IMR-90 (cell line): ENCODE measurements at regions not wholly inside any gene's neighbourhood (a gene's known extent, or its start where the extent isn't known, plus 50 kb on each side); places are given as distances from the start of the nearest gene placed in this dataset.

ENCODE experiments used
- ATAC-seq: fragments of 200-7000 bp; cut with Tn5 transposase; 2 replicates; pipeline ENCODE4 v1.9.1; 2020; ENCODE audit warnings: low read depth, mild to moderate bottlenecking, moderate library complexity
- BruUV-seq: library from RNA; stranded (reverse); fragments of 400-500 nt; replicated peaks from 2 replicates; lab custom pipeline; 2021; lab: Mats Ljungman, UMichigan
- CTCF ChIA-PET: fragments of 300-600 bp; formaldehyde crosslinking; extraction: SDS; loops from one replicate; lab custom pipeline; 2021; ENCODE audit warnings: antibody characterized with exemption; lab: Yijun Ruan, JAX
- POLR2A ChIA-PET: fragments of 300-600 bp; sonication (Branson Sonifier 250); formaldehyde crosslinking; loops from one replicate; lab custom pipeline; 2022; ENCODE audit warnings: antibody characterized with exemption; ENCODE audit not compliant: unreplicated experiment; lab: Charles Lee
- DNase-seq: peaks from one replicate; pipeline ENCODE4 v3.0.0; 2013
- H2AFZ ChIP-seq: replicated peaks from 2 replicates; pipeline ENCODE3; 2013; ENCODE audit warnings: low read length, mild to moderate bottlenecking; ENCODE audit not compliant: poor library complexity
- H2AK5ac ChIP-seq: 2 replicates; pipeline ENCODE4 v1.6.1; 2013; ENCODE audit warnings: low read depth, low read length, inconsistent platforms
- H2AK9ac ChIP-seq: replicated peaks from 2 replicates; pipeline ENCODE3; 2013; ENCODE audit warnings: mild to moderate bottlenecking, low read depth, low read length, moderate library complexity; ENCODE audit not compliant: poor library complexity
- H2BK120ac ChIP-seq: 2 replicates; pipeline ENCODE4 v1.6.1; 2013; ENCODE audit warnings: low read depth, low read length, inconsistent platforms
- H2BK15ac ChIP-seq: 3 replicates; pipeline ENCODE4 v1.6.1; 2013; ENCODE audit warnings: low read depth, low read length, inconsistent platforms
- H2BK20ac ChIP-seq: 2 replicates; pipeline ENCODE4 v1.6.1; 2013; ENCODE audit warnings: low read depth, mild to moderate bottlenecking, inconsistent platforms, low read length, moderate library complexity
- H2BK5ac ChIP-seq: 2 replicates; pipeline ENCODE4 v1.6.1; 2013; ENCODE audit warnings: mild to moderate bottlenecking, low read depth, low read length, inconsistent platforms; ENCODE audit not compliant: poor library complexity, severe bottlenecking
- H3K14ac ChIP-seq: replicated peaks from 2 replicates; pipeline ENCODE4 v1.6.1; 2013; ENCODE audit warnings: low read depth, low read length, inconsistent platforms
- H3K18ac ChIP-seq: 2 replicates; pipeline ENCODE4 v1.6.1; 2013; ENCODE audit warnings: low read depth, low read length, control low read depth
- H3K23ac ChIP-seq: 2 replicates; pipeline ENCODE4 v1.6.1; 2013; ENCODE audit warnings: low read depth, low read length, inconsistent platforms
- H3K27ac ChIP-seq: 2 replicates; pipeline ENCODE4 v1.5.1; 2013; ENCODE audit warnings: mild to moderate bottlenecking, control low read depth, low read length; ENCODE audit not compliant: insufficient read depth
- H3K27me3 ChIP-seq: 2 replicates; pipeline ENCODE4 v1.6.1; 2013; ENCODE audit warnings: low read length; ENCODE audit not compliant: control insufficient read depth, insufficient read depth
- H3K36me3 ChIP-seq: 2 replicates; pipeline ENCODE4 v1.6.1; 2013; ENCODE audit warnings: low read length, mixed read lengths; ENCODE audit not compliant: control insufficient read depth, insufficient read depth
- H3K4ac ChIP-seq: 2 replicates; pipeline ENCODE4 v1.6.1; 2013; ENCODE audit warnings: low read depth, low read length, inconsistent platforms
- H3K4me1 ChIP-seq: 2 replicates; pipeline ENCODE4 v1.6.1; 2013; ENCODE audit warnings: low read length, mixed read lengths; ENCODE audit not compliant: control insufficient read depth, insufficient read depth
- H3K4me2 ChIP-seq: 2 replicates; pipeline ENCODE4 v1.6.1; 2013; ENCODE audit warnings: low read depth, mild to moderate bottlenecking, control low read depth, low read length, moderate library complexity
- H3K4me3 ChIP-seq: 2 replicates; pipeline ENCODE4 v1.5.1; 2013; ENCODE audit warnings: low read depth, mild to moderate bottlenecking, control low read depth, low read length, moderate library complexity; ENCODE audit not compliant: insufficient read depth
- H3K56ac ChIP-seq: 2 replicates; pipeline ENCODE4 v1.6.1; 2013; ENCODE audit warnings: low read length, inconsistent platforms; ENCODE audit not compliant: insufficient read depth; ENCODE audit errors: extremely low read depth
- H3K79me1 ChIP-seq, 2 experiments: 2 replicates each; pipeline ENCODE4 v1.6.1; 2013; ENCODE audit warnings: low read length in 2 of 2, inconsistent platforms in 1 of 2, low read depth in 1 of 2
- H3K9ac ChIP-seq: 2 replicates; pipeline ENCODE4 v1.6.1; 2013; ENCODE audit warnings: low read depth, low read length, control low read depth
- H3K9me1 ChIP-seq: 2 replicates; pipeline ENCODE4 v1.6.1; 2013; ENCODE audit warnings: low read length, inconsistent platforms; ENCODE audit not compliant: insufficient read depth
- H3K9me3 ChIP-seq: 2 replicates; pipeline ENCODE4 v1.6.1; 2013; ENCODE audit warnings: low read length; ENCODE audit not compliant: control insufficient read depth, insufficient read depth
- H4K20me1 ChIP-seq: 2 replicates; pipeline ENCODE4 v1.6.1; 2013; ENCODE audit warnings: low read length, inconsistent platforms; ENCODE audit not compliant: insufficient read depth
- H4K5ac ChIP-seq: 2 replicates; pipeline ENCODE4 v1.6.1; 2013; ENCODE audit warnings: mild to moderate bottlenecking, low read depth, low read length, control low read depth
- H4K8ac ChIP-seq, 2 experiments: 2 replicates each; pipeline ENCODE4 v1.6.1; 2013; ENCODE audit warnings: low read depth in 2 of 2, low read length in 2 of 2, control low read depth in 1 of 2, inconsistent platforms in 1 of 2
- H4K91ac ChIP-seq: 2 replicates; pipeline ENCODE4 v1.6.1; 2013; ENCODE audit warnings: low read depth, low read length, inconsistent platforms; ENCODE audit not compliant: insufficient read depth
- BHLHE40 ChIP-seq: fragments of 150-350 bp; IDR thresholded peaks from 2 replicates; pipeline ENCODE4 v1.6.1; 2016; ENCODE audit warnings: mild to moderate bottlenecking, low read depth, low read length
- CEBPB ChIP-seq: IDR thresholded peaks from 2 replicates; pipeline ENCODE4 v1.6.1; 2012; ENCODE audit warnings: low read depth, low read length, improper control_type of control experiment
- CHD1 ChIP-seq: IDR thresholded peaks from 2 replicates; pipeline ENCODE4 v1.6.1; 2012; ENCODE audit warnings: low read depth, low read length, improper control_type of control experiment
- CTCF ChIP-seq: conservative IDR thresholded peaks from 2 replicates; pipeline ENCODE4 v1.5.1; 2012; ENCODE audit warnings: mild to moderate bottlenecking, low read depth, low read length, improper control_type of control experiment
- FOS ChIP-seq: fragments of 150-350 bp; IDR thresholded peaks from 2 replicates; pipeline ENCODE4 v1.6.1; 2016; ENCODE audit warnings: low read depth, low read length
- MAFK ChIP-seq: IDR thresholded peaks from 2 replicates; pipeline ENCODE4 v1.6.1; 2012; ENCODE audit warnings: low read depth, low read length, improper control_type of control experiment
- MAZ ChIP-seq: IDR thresholded peaks from 2 replicates; pipeline ENCODE4 v1.6.1; 2012; ENCODE audit warnings: low read depth, mild to moderate bottlenecking, low read length, improper control_type of control experiment, moderate library complexity, borderline replicate concordance
- MXI1 ChIP-seq: IDR thresholded peaks from 2 replicates; pipeline ENCODE4 v1.6.1; 2012; ENCODE audit warnings: low read depth, mild to moderate bottlenecking, low read length, moderate library complexity, borderline replicate concordance
- NFE2L2 ChIP-seq: fragments of 150-350 bp; IDR thresholded peaks from 2 replicates; pipeline ENCODE4 v1.6.1; 2016; ENCODE audit warnings: low read depth, mild to moderate bottlenecking, low read length
- POLR2A ChIP-seq: IDR thresholded peaks from 2 replicates; pipeline ENCODE4 v1.6.1; 2012; ENCODE audit warnings: mild to moderate bottlenecking, low read depth, low read length
- RAD21 ChIP-seq: IDR thresholded peaks from 2 replicates; pipeline ENCODE4 v1.6.1; 2012; ENCODE audit warnings: low read length, improper control_type of control experiment
- RCOR1 ChIP-seq: IDR thresholded peaks from 2 replicates; pipeline ENCODE4 v1.6.1; 2012; ENCODE audit warnings: mild to moderate bottlenecking, low read length, improper control_type of control experiment; ENCODE audit not compliant: insufficient replicate concordance
- RFX5 ChIP-seq: IDR thresholded peaks from 2 replicates; pipeline ENCODE4 v1.8.0; 2012; ENCODE audit warnings: low read depth, mild to moderate bottlenecking, low read length, moderate library complexity
- SMC3 ChIP-seq: fragments of 150-350 bp; IDR thresholded peaks from 2 replicates; pipeline ENCODE4 v1.6.1; 2016; ENCODE audit warnings: low read depth, mild to moderate bottlenecking, antibody characterized with exemption, low read length, moderate library complexity
- USF2 ChIP-seq: fragments of 150-350 bp; IDR thresholded peaks from 2 replicates; pipeline ENCODE4 v1.6.1; 2017; ENCODE audit warnings: mild to moderate bottlenecking, antibody characterized with exemption, low read length, low read depth
- WGBS, 2 experiments: methylation state at CpG; one replicate each; pipeline versions ENCODE4 v1.1.5 to v1.1.7; 2013; ENCODE audit warnings: missing lambda C conversion rate in 2 of 2; ENCODE audit not compliant: insufficient read length in 1 of 2; ENCODE audit errors: extremely low coverage in 2 of 2; 5-methylcytosine and 5-hydroxymethylcytosine counted together
- dilution Hi-C: fragments of 300-500 bp; cut with HindIII; formaldehyde crosslinking; loops from one replicate; pipeline ENCODE4 v1.14.3; 2018; ENCODE audit warnings: low sequenced_read_pairs; ENCODE audit not compliant: unreplicated experiment
- in situ Hi-C: fragments of 300-500 bp; cut with MboI; formaldehyde crosslinking; loops from 3 replicates; pipeline ENCODE4 v1.14.3; 2019; ENCODE audit warnings: low sequenced_read_pairs, inconsistent platforms, mixed read lengths
- intact Hi-C: fragments of 100-400 bp; cut with micrococcal nuclease; formaldehyde crosslinking; loops from 2 replicates; pipeline ENCODE4 v1.10.0; 2022
- TF ChIP-seq, protein P1 (sequence below): fragments of 150-350 bp; IDR thresholded peaks from 2 replicates; pipeline ENCODE4 v1.6.1; 2016; ENCODE audit warnings: low read depth, mild to moderate bottlenecking, low read length, moderate library complexity, borderline replicate concordance

DNA sequence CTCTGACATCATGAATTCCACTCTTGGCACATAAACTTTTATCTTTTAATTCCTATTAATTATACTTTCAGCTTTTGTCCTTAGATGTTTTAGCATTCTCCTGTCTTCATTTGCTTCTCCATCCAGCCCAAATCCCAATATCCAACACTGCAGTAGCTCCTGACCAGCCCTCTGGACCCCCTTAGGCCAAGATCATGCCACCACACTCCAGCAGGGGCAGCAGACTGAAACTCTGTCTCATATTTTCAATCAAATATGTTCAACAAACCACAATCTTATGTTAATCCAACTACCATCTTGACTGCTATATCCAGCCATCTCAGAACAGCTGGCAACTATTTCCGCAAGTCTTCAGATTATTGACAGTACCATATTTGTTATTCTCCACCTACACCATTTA is 315.8 kb upstream of the ROBO2 start:
- BruUV-seq = no TSS peak
- intact Hi-C loops (no loop called here), in situ Hi-C loops (no loop called here), dilution Hi-C loops (no loop called here)
- no peak overlapping the region for H3K9ac ChIP-seq
- H2BK20ac ChIP-seq = no peak overlapping the region
- H3K4me1 ChIP-seq = no peaks in the 10 kb centered on the region
- WGBS, 2 experiments = 100% methylated on average over 1 of the region's 1 CpG; no CpG with 5 or more reads in 1 of the 2 experiments
- no peak overlapping the region for H3K4me3 ChIP-seq
- H2BK15ac ChIP-seq = no peak overlapping the region
- H3K18ac ChIP-seq = no peak overlapping the region
- no peak overlapping the region for H2AK9ac ChIP-seq
- no peaks in the 10 kb centered on the region for H3K36me3 ChIP-seq
- H3K9me3 ChIP-seq = no peaks in the 10 kb centered on the region
- no peak for DNase-seq
- H3K79me1 ChIP-seq = no peaks in the 10 kb centered on the region
- no peak overlapping the region for H4K91ac ChIP-seq
- ATAC-seq = no peak
- H3K4me2 ChIP-seq = no peak overlapping the region
- H4K5ac ChIP-seq = no peak overlapping the region
- H4K20me1 ChIP-seq = no peaks in the 10 kb centered on the region
- H3K14ac ChIP-seq = no peak overlapping the region
- no peak overlapping the region for H3K56ac ChIP-seq
- no peak overlapping the region for H3K23ac ChIP-seq
- H2AFZ ChIP-seq = no peak overlapping the region
- CTCF ChIA-PET = no interaction called here
- TF ChIP-seq MXI1 = no peak
- TF ChIP-seq POLR2A = no peak
- TF ChIP-seq BHLHE40 = no peak
- no peak for TF ChIP-seq USF2
- TF ChIP-seq NFE2L2 = no peak
- TF ChIP-seq FOS = no peak
- no peak for TF ChIP-seq MAZ
- TF ChIP-seq RFX5 = no peak
- TF ChIP-seq RAD21 = no peak
- TF ChIP-seq CEBPB = no peak
- no peak for TF ChIP-seq CHD1
- no peak for TF ChIP-seq CTCF
- TF ChIP-seq SMC3 = no peak
- TF ChIP-seq MAFK = no peak
- TF ChIP-seq RCOR1 = no peak
- TF ChIP-seq, protein P1, sequence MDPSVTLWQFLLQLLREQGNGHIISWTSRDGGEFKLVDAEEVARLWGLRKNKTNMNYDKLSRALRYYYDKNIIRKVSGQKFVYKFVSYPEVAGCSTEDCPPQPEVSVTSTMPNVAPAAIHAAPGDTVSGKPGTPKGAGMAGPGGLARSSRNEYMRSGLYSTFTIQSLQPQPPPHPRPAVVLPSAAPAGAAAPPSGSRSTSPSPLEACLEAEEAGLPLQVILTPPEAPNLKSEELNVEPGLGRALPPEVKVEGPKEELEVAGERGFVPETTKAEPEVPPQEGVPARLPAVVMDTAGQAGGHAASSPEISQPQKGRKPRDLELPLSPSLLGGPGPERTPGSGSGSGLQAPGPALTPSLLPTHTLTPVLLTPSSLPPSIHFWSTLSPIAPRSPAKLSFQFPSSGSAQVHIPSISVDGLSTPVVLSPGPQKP = no peak
- H4K8ac ChIP-seq = no peak overlapping the region
- no peak overlapping the region for H2AK5ac ChIP-seq
- no peak overlapping the region for H2BK120ac ChIP-seq
- no peaks in the 10 kb centered on the region for H3K27me3 ChIP-seq
- H3K9me1 ChIP-seq = no peaks in the 10 kb centered on the region
- no peak overlapping the region for H2BK5ac ChIP-seq
- no peak overlapping the region for H3K27ac ChIP-seq
- POLR2A ChIA-PET = no interaction called here
- H3K4ac ChIP-seq = no peak overlapping the region
